ENCODE measurements at regions not wholly inside any gene's neighbourhood (a gene's known extent, or its start where the extent isn't known, plus 50 kb on each side); places are given as distances from the start of the nearest gene placed in this dataset.
"Not testable (repeated sequence)": the region's sequence is repeated elsewhere in the genome, so short reads cannot be mapped to it uniquely, and the experiment has no call there.

DNA sequence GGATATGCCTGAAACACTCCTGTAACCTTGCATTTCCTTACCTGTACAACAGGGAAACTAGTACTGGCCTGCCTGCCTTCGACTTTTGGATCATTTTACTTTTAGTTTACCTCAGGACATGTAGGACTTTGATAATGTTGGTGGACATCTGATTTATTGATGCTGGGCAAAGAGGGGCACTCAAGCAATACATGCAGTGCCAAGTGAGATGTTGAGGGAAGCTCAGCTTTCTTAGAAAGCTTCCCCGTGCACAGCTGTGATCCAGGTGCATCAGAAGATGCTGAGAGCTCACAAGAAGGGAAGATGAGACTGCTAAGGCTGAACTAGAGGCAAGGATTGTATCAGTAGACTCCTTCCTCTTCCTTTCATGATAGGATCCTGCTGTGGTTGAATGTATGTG, 336.2 kb upstream of the NCAM1 start:
- not testable (repeated sequence) for TF ChIP-seq POLR2A (IDR thresholded peaks at IDR 0.05); CTCF (IDR thresholded peaks at IDR 0.05); POLR2AphosphoS5 (IDR thresholded peaks at IDR 0.05); EP300 (IDR thresholded peaks at IDR 0.05; ENCODE audit: low read depth)

Measured in transverse colon (tissue), 4 donors.